GF-D8 (cell line): ENCODE measurements at regions not wholly inside any gene's neighbourhood (a gene's known extent, or its start where the extent isn't known, plus 50 kb on each side); places are given as distances from the start of the nearest gene placed in this dataset.
"Not testable (repeated sequence)": the region's sequence is repeated elsewhere in the genome, so short reads cannot be mapped to it uniquely, and the experiment has no call there.

ENCODE experiments used
- DNase-seq: peaks from one replicate; lab custom pipeline; 2025; lab: John Stamatoyannopoulos, UW

DNA sequence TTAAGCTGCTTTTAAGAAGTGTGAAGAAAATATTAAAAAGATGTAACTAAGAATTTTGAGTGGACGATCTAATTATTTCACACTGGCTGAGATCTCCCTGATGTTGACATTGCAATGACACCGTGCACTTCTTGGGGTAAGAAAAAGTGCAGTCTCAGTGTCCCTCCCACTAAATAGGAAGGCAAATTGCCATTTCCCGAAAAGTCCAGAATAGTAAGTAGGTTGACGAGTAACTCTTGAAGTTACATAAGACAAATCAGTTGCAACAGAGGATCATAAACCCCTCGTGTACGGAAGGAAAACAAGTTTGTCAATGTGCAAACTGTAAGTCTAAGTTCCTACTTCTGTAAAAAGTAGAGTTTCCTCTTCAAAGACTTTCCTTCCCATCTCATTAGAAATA, 336.2 kb downstream of the CACNA1B start:
- peak; percentile 75 for DNase-seq

DNA sequence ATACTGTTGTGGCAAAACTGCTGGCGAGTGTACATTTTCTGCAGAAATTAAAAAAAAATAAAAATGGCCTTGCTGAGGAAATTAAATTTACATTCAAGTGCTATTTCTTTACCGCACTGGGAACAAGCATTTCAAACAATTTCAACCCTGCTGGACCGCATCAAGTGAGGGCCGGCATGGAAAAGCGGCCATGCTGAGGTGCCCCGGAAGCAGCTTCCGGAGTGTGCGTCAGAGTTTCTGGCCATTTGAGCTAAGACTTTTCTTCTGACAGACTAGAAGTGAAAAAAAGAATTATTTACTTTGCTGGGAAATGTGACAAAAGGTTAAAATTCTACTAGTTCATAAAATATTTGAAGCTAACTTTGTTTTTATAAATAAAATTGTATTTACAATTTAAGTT, 337.0 kb downstream of the CACNA1B start:
- DNase-seq = peak; percentile 30

DNA sequence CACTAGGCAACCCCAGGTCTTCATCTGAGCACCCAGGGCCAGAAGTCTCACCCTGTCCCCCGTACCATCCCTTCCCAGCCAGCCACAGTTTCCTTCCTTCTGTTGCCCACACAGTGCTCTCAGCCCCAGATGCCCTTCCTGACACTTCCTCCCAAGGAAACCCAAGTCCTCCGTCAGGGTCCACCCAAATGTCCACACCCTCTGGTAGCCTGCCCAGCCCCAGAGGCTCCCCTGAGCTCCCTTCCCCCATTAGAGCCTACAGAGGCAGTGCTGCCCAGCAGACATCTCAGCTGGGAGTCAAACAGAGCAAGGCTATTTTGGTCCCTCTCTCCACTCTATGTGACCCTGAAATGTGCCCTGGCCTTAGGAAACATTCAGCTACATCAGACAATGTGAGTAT, 338.0 kb downstream of the CACNA1B start:
- not testable (repeated sequence) for DNase-seq

DNA sequence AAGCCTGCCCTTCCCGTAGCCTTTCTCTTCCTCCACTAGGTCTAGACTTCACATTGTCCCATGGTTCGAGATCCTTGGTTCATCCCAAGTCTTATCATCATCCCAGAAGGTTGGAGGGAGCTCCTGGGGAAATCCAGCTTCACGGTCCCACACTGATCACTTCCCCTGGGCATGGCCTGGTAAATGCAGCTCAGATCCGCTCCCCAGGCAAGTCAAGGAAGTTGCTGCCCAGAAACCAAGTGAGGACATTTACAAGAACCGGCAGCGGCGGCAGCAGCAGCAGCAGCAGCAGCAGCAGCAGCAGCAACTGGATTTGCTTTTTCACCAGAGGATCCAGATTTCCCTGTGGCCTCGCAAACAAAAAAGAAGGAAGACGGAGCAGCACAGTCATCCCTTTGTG, 339.2 kb downstream of the CACNA1B start:
- not testable (repeated sequence) for DNase-seq

DNA sequence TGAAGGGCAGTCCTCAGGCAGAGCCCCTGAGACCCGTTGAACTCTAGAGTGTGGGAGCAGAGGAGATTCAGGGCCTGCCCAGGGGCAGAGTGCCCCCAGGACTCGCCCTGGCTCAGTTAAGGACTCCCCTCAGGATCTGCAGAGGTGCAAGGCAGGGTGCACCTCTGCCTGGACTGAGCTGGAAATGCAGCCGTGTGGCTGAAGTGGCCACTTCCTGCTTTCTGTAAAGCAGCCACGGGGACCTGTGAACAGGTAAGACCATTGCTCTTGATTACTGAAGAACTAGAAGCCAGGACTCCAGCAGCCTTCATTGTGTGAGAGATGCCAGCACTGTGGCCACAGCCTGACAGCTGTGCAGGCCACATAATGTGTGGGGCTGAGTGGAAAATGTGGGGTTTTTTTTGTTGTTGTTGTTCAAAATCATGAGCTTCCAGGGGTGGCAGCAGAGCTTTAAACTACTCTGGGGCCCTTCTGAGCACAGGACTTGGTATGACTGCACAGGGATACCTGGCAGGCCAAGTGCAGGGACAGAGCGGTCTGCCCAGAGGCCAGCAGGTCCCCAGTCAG, 339.8 kb downstream of the CACNA1B start:
- not testable (repeated sequence) for DNase-seq

DNA sequence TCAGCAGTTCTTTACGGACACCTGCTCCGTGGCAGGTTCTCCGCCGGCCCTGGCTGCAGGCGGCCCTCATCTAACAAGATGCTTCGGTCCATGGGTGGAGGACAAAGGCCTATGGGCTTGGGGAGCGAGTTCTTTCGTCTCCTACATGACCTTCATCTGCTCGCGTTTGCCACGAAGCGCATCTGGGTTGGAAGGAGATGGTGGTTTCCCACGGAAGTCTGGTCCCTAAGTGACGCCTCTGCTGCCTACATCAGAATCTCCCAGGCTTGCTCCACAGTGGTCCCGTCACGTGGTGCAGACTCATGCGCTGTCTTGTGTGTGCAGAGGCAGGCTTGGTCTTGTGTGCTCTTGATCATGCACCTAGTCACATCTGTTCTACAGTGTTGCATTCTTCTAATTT, 341.7 kb downstream of the CACNA1B start:
- DNase-seq = not testable (repeated sequence)

DNA sequence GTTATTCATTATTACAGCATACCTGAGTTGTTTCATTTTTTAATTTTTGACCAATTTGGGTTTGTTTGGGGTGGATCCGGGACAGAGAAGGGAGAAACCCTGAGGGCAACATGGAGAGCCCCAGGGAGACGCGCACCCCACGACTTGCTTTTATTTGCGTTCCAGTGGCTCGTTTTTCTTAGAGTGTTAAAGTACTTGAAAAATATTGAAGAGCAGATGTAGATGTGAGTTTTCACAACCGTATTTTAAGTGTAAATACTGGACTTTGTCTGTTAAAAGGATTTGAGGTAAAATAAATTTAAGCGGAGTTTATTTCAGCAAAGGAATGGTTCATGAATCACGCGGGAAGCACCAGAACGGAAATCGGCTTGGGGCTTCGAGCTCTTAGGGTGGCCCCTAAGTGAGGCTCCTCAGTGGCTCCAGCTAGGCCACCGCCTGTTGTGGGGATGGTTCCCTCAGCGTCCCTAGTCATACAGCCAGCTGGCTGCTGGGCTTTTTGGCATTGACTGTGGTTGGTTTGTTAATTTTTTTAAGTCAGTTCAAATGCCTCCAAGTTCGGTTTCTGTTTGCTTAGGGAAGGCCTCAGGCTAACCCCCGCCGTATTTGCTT, 344.0 kb downstream of the CACNA1B start:
- not testable (repeated sequence) for DNase-seq

DNA sequence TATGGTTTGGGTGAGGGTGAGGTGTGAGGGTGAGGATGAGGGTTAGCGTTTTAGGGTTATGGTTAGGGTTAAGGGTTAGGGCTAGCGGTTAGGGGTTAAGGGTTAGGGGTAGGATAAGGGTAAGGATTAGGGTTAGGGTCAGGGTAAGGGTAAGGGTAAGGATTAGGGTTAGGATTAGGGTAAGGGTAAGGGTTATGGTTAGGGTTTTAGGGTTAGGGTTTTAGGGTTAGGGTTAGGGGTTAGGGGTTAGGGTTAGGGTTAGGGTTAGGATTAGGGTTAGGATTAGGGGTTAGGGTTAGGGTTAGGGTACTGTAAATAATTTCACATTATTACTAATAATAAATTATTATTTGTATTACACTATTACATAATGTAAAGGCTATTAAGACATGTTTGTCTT, 359.5 kb downstream of the CACNA1B start:
- DNase-seq = not testable (repeated sequence)

DNA sequence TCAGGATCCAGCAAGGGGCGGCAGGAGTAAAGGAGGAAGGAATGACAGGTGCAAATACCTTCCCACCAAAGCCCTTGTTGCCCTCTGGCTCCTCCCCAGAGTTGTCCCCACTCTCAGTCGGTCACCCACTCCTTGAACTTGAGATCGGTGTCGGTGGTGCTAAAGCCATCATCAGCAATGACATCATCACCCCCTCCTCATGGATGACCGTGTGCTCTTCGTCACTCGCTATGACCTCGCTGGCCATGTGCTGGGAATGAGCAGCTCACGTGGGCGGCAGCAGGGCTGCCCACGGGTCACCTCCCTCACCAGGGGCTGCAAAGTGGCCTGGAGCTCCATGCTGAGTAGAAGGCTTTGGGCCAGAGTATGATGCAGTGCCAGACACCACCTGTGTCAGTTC, 405.3 kb downstream of the CACNA1B start:
- not testable (repeated sequence) for DNase-seq
